ENCODE measurements at regions not wholly inside any gene's neighbourhood (a gene's known extent, or its start where the extent isn't known, plus 50 kb on each side); places are given as distances from the start of the nearest gene placed in this dataset.

DNA sequence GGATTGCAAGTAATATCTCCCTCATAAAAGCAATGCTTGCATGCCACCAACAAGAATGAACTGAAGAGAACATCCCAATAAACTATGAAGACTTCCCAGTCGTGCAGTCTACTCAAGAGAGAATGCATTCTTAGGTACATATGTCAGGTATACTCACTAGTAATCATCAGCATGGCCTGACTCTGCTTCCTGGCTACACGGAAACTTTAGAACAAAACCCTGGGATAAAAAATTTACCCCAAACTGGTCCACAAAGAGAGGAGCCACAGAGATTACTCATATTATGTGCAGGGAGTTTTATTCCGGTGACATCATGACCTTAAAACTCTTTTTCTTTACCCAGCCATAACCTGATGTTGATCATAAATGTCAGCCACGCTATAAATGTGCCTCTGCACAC, 57.5 kb upstream of the PAPPA start:
- DNase-seq: peak; percentile 53

DNA sequence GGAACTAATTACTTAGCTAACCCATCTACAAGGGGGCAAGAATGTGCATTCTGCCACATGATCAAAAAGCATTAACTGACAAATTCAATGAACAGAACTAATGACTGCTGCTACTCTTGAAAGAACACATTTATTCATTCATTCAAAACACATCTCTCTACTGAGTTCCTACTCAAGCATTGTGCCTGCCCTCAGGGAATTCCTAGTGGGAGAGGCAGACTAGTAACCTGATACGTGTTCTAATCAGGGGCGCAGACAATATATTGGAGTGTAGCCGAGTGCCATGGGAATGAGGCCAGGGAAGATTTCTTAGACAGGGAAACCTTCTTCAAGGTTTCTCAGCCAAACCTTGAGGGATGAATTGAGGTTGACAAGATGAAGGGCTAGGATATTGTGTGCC, 56.7 kb upstream of the PAPPA start:
- DNase-seq: peak; percentile 27

DNA sequence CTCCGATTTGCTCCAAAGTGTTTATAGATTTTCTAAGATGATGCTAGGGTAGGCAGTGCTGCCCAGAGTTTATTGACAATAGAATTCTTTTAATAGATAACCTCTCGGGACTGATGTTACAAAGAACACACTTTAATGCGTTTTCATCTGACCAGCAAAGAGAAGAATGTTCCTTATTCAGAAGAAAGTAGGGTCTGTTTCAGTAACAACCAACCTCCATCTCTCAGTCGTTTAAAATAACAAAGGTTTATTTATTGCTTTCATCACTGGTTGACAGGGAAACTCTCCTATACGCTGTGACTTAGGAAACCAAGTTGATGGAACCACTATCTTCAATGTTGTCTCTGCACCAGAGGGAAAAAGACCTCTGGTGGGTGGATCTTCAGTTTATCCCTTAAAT, 55.1 kb upstream of the PAPPA start:
- DNase-seq: no peak

DNA sequence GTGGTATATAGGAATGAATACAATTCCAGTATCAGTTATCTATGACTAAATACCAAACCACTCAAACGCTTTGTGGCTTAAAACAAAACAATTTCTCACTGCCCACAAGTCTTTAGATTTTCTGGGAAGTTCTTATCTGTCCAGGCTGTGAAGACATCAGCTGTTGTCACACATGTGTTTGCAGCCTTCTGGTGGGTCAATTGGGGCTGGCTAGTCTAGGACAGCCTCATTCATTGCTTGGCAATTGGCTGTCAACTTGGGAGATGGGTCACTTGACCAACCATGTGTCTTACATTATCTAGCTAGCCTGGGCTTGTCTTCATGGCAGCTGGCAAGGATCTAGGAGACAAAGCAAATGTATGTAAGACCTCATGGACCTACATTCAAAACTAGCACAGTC, 53.8 kb upstream of the PAPPA start:
- DNase-seq: peak; percentile 68

DNA sequence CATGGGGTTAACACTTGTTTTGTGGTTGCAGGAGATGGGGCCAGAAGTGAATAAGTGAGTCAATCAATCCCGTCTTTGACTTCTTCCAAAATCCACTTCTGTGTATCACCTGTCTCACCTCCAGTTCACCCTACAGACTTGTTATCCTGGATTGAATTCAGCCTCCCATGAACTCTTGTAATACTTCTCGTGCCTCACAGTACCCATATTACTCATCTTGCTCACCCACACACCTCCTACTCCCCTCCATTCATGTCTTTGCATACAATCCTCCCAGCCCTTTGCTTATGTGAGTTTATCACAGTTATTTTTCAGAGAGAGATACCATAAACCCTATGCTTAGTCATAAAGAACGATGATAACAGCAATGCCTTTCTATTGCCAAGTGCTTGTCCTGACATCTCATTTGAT, 52.9 kb upstream of the PAPPA start:
- peak; percentile 12 for DNase-seq

DNA sequence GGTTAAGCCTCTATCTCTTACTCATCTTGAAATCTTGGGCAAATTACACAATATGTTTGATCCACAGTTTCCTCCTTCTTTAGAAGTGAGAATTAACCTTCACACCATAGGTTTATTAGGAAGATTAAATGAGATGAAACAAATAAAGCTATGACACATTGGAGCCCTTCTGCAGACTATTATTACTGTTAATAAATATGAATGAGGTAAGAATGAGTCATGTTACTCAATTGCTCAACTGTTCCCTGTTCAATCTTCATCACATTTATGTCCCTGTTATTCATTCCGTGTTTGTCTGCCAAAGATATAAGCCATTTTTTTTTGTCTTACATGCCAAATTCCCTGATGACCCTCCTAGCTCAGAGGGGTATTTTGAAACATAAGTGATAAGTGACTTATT, 52.1 kb upstream of the PAPPA start:
- peak; percentile 58 for DNase-seq

DNA sequence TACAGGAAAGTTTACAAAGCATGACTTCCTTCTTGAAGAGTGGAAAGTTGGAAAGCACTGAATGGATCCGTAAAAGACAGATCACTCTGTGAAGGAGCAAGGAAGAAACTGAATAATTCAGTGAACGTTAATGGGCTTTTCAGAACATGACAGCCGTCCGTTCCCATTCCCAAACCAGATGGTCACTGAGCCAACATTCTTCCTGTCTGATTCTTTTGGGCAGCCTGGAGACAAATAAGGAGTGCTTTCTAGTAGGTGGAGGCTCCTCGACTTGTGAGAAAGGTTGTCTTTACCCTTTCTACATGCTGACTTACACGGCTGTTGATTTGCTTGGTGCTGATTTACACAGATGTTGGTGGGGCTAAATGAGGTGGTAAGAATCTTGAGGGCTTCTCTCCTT, 51.0 kb upstream of the PAPPA start:
- DNase-seq: no peak
